Fibroblast of mammary gland (primary cell): ENCODE measurements at regions not wholly inside any gene's neighbourhood (a gene's known extent, or its start where the extent isn't known, plus 50 kb on each side); places are given as distances from the start of the nearest gene placed in this dataset.
"Not testable (repeated sequence)": the region's sequence is repeated elsewhere in the genome, so short reads cannot be mapped to it uniquely, and the experiment has no call there.

Experiments used
- DNase-seq: peaks from one replicate; pipeline ENCODE4 v3.0.0-alpha.2; 2010; ENCODE audit warnings: low read depth
- H3K4me3 ChIP-seq: 2 replicates; pipeline ENCODE4 v1.5.1; 2011; ENCODE audit warnings: low read depth, mild to moderate bottlenecking, low read length, moderate library complexity; ENCODE audit not compliant: control insufficient read depth
- CTCF ChIP-seq: conservative IDR thresholded peaks from 2 replicates; pipeline ENCODE4 v1.5.1; 2011; ENCODE audit warnings: low read depth, low read length, inconsistent platforms; ENCODE audit not compliant: control insufficient read depth, insufficient read depth

DNA sequence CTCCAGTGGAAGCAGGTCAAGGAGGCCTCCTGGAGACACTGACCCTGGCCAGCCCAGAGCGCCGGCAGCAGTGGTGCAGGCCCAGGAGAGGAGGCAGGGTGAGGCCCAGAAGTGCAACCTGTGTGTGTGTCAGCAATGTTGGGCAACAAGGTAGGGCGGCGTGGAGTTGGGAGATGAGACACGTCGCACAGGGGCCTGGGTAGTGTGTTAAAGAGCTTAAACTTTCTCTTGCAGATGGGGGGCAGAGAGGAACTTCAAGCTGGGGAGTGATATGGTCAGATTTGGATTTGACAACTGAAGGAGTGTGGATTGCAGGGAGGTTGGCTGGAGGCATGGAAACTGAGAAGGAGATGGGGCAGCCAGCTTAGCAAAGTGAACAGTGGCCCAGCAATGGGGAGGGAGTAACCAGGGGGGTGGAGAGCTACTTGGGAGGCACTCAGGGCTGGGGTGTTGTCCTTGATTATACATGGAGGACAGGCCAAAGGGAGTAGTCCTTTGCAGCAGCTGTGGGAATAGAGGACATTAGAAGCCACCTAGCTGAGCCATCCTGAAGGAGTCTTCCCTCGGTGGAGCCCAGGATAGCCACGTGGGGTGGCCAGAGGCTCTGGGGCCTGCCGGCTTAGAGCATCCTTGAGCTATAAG is 278.6 kb upstream of the HS6ST1 start:
- TF ChIP-seq CTCF: no peak
- no peak overlapping the region for H3K4me3 ChIP-seq
- DNase-seq: no peak

DNA sequence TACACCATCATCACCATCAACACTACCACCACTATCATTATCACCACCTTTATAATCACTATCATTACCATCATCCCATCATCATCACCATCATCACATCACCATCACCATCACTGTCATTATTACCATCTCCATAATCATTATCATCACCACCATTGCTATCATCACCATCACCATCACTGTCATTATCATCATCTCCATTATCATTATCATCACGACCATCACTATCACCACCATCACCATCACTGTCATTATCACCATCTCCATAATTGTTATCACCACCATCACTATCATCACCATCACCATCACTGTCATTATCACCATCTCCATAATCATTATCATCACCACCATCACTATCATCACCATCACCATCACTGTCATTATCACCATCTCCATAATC is 279.6 kb upstream of the HS6ST1 start:
- not testable (repeated sequence) for DNase-seq, H3K4me3 ChIP-seq

GRCh38 chr2:128598862-128599441 is 280.3 kb upstream of the HS6ST1 start:
- no peak overlapping the region for H3K4me3 ChIP-seq
- no peak for DNase-seq
- TF ChIP-seq CTCF: no peak

GRCh38 chr2:128599700-128600099 is 281.0 kb upstream of the HS6ST1 start:
- H3K4me3 ChIP-seq: no peak overlapping the region
- DNase-seq: no peak
- no peak for TF ChIP-seq CTCF

DNA sequence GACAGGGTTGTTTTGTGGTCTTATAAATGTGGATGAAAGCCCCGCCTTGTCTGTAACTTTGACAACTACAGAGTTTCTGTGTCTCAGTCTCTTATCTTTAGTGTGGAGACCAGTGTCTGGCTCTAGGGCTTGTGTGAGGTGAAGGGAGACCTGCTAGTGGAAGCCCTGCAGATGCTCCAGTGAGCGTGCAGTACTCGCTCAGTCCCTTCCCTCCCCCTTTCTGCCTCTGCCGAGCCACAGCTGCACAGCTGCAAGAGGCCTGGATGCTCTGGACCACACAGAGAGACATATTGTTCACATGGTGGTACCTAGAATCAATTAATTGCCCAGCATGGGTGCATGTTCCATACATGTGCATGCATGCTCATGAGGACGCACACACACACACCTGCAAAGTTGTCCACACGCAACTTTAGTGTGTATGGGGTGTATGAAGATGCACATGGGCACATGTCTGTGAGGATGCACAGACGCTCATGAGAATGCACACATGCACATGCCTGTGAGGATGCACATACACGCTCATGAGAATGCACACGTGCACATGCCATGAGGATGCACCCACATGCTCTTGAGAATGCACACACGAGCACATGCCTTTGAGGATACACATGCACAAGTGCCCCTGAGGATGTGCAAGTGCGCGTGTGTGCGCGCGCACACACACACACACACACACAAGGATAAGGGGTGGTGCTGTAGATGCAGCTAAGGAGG is 282.1 kb upstream of the HS6ST1 start:
- no peak overlapping the region for H3K4me3 ChIP-seq
- DNase-seq: no peak
- TF ChIP-seq CTCF: no peak

GRCh38 chr2:128601298-128602037 is 282.8 kb upstream of the HS6ST1 start:
- no peak for TF ChIP-seq CTCF
- H3K4me3 ChIP-seq: no peak overlapping the region
- no peak for DNase-seq
